GM18870 (cell line): ENCODE measurements at regions not wholly inside any gene's neighbourhood (a gene's known extent, or its start where the extent isn't known, plus 50 kb on each side); places are given as distances from the start of the nearest gene placed in this dataset.

ENCODE experiments used
- ATAC-seq: cut with Tn5 transposase; IDR thresholded peaks from one replicate; pipeline ENCODE4 v1.9.1; 2021; ENCODE audit warnings: moderate library complexity; ENCODE audit not compliant: unreplicated experiment

DNA sequence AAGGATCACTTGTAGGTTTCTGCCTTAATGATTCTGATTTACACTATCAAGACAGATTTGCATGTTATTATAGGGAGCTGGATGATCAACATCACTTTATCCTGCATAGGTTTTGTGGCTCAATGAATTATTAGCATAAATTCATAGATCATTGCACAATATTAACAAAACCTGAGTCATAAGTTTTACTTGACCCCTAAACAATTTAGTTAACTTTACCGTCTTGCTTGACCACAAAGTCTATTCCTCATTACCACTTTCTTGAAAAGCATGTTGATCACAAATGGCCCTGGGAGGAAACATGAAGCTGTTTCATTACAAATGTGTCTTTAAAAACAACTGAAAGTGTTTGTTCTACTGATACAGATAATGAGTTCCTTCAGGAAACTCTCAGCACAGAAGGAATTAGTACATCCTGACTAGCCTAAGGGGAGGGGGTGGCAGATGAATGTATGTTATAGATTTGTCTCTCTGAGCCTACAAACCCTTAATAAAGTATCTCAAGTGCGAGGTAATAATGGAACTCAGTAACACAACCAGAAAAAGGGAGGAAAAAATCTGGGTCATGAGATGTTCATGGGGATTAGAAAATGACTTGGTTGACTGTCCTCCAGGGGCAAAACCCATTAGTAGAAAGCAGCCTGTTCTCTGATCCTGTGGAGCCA, 303.4 kb downstream of the PIK3C3 start:
- ATAC-seq = no peak

DNA sequence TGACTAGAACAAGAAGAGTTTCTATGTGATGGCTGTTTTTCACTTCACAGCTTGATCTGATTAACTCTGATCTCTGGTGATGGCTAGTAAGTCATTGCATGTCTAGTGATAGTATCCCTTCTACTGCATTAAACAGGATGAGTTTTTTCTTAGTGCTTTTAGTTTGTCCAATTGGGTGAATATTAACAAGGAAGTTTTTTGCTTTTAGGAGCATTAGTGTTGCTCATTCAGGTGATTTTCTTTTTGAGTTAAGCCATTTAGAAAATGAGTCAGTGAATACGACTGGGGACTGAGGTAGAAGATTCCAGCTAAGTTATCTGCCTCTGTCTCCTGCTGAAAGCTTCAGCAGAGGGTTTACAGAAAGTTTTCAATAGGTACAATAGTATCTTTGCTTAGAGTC, 306.7 kb downstream of the PIK3C3 start:
- no peak for ATAC-seq

DNA sequence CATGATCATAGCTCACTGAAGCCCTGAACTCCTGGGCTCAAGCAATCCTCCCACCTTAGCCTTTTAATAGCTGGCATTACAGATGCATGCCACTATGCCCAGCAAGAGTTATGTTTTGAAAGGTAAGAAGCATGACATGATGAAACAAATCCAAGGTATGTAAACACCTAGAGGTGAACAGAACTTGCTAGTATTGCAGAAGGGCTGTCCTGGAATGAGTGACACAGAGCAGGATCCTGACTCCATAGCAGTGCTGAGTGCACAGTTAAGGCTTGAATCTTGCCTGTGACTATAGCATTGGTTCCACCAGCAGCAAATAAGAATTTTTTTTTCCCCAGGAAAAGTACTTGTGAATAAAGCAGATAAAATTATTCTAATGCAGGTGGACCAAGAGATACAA, 309.5 kb downstream of the PIK3C3 start:
- ATAC-seq = no peak

DNA sequence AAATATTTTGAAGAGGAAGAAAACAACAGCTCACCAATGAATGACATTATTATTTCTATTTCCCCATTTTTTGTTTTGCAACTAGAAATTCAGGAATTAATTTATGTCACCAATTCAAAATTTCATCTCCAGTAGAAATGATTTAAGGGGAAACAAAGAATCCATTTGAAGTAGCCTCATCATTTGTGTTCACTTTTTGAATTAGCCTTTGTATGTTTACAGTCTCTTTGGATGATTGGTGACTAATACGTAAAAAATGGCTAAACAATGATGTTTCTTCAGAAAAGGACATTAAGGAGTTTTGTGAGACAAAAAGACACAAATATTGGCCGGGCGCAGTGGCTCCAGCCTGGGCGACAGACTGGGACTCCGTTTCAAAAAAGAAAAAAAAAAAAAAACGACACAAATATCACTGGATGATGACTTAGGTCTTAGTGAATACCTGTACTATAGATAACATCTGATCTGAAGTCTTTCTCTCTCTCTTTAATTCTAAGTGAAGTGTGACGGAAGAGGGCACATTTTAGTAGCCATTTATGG, 313.2 kb downstream of the PIK3C3 start:
- no peak for ATAC-seq

GRCh38 chr18:42268798-42269197, 313.8 kb downstream of the PIK3C3 start:
- no peak for ATAC-seq

DNA sequence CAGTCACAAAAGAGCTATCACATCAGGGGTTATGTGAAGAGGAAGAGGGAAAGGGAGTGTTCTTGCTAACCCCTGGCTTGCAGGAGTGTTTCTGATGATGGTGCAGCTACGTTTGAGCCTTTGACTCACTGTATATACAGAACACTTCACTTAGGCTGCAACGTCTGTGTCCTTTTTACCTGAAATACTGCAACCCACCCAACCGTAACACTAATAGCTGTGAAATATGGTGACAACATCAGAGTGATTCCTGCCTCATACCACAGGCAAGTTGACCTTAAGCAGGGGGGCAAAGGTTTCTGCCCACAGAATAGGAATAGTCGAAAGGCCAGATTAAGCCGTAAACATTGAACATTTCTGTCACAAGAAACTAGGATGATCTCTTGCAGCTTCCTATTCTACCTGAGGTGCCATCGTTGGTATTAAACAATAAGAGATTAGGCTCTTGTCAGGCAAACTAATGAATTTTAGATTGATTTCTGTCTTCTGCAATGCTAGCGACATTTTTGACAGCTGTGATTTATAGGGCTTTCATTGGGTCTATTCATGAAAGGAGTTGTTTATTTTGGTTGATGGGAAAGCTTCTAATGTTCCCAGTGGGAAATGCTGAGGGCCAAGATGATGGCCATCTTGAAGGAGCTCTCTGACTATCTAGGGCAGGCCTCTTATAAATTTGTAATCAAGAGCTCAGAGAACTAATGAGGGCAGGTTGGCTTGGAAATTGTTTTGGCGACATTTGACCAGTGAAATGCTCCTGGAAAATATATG, 316.8 kb downstream of the PIK3C3 start:
- ATAC-seq = no peak

GRCh38 chr18:42274488-42275137, 319.6 kb downstream of the PIK3C3 start:
- no peak for ATAC-seq

GRCh38 chr18:42275138-42275535, 320.1 kb downstream of the PIK3C3 start:
- no peak for ATAC-seq

DNA sequence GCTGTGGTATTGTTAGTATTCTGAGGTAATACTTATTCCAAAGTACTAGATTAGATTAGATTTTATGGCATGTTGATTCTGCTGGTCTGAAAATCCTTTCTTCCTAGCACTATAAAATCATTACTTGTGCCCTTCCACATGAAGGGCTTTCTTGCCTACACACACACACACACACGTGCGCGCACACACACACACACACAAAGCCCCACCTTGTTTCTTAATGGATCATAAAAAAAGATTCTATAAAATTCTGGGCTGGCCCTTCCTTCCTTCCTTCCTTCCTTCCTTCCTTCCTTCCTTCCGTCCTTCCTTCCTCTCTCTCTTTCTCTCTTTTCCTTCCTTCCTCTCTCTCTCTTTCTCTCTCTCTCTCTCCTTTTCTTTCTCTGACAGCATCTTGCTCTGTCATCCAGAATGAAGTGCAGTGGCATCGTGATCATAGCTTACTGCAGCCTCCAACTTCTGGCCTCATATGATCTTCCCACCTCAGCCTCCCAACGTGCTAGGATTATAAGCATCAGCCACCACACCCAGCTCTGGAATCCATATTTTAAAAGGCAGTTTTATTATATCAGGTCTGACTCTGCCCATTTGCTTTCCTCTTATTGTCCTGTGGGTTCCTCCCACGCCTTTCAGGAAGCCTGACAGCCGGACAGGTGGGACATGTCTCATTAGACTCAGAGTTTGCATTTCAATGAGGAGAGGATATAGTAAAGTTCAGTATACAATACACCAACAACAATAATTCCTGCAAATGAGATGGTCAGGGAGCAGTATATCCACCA, 321.1 kb downstream of the PIK3C3 start:
- ATAC-seq = no peak

DNA sequence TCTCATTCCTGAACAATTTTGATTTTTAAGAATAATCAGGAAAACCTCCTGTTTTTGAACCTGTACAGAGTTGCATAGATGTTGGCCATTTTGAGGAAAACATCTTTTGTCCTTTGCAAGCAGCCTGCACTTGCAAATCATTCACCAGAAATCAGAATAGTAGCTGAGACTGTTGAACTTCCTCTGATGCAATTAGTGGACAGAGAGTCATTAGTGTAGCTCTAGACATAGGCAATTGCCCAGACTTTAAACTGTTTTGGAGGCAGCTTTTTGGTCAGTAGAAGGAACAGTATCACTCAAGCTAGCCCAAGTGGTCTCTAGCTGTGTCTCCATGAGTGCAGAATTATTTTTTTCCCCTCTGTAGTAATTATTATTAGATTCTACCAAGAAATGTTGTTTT, 326.1 kb downstream of the PIK3C3 start:
- ATAC-seq = no peak

GRCh38 chr18:42281851-42282250, 326.8 kb downstream of the PIK3C3 start:
- ATAC-seq = no peak

- ATAC-seq = no peak
Measured at GRCh38 chr18:42287047-42287446, 332.0 kb downstream of the PIK3C3 start.

DNA sequence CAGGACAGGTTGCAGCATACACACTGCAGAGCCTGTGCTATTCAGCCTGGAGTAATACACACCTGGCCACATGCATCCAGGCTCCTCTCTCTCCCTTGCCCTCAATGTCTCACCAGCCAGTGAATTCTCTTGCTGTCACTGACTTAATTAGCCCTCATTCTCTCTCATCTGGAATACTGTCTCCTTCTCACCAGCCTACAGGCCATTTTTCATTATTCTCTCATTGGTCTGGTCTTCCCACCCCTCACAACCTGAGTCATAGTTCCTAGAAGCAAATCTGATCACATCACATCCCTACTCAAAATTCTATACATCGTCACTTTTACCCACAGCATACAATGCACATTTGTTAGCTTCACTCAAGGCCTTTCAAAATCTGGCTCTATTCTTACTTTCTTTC, 333.1 kb downstream of the PIK3C3 start:
- ATAC-seq = no peak

- ATAC-seq = no peak
Measured at GRCh38 chr18:42289526-42289925, 334.5 kb downstream of the PIK3C3 start.

- ATAC-seq = no peak
Measured at GRCh38 chr18:42290318-42291307, 335.6 kb downstream of the PIK3C3 start.

- no peak for ATAC-seq
Measured at GRCh38 chr18:42292654-42293053, 337.6 kb downstream of the PIK3C3 start.

DNA sequence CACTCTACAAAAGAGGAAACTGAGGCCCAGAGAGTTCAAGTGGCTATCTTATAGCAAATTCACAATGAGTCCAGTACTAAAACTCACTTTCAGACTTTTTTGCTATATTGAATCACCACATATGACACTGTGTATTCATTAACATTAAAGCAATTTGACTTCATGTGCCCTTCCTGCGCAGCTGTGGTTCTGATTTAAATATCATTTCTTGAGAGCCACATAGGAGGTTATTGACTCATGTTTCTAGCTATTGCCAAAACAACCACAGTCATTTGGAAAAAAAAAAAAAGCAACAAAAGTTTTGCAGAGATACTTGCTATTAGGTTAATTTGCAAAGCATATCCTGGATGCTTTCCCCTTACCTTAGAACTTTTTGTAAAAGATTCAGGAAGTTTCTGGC, 341.2 kb downstream of the PIK3C3 start:
- no peak for ATAC-seq

DNA sequence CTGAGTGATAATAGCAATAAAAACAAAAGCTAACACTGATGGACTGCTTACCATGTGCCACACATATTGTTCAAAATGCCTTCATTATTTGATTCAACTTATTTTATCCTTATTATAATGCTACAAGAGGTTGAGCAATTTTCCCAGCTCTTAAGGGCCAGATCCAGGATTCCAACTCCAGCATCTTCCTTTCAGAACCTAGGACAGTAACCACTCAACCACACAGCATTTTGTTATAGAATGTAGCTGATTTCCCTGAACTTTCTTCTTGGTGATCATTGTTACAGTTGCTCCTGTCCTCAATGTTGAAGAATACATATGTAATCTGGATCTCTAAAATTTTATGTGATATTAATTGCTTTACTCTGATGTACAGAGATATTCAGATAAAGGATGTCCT, 341.7 kb downstream of the PIK3C3 start:
- ATAC-seq = no peak

DNA sequence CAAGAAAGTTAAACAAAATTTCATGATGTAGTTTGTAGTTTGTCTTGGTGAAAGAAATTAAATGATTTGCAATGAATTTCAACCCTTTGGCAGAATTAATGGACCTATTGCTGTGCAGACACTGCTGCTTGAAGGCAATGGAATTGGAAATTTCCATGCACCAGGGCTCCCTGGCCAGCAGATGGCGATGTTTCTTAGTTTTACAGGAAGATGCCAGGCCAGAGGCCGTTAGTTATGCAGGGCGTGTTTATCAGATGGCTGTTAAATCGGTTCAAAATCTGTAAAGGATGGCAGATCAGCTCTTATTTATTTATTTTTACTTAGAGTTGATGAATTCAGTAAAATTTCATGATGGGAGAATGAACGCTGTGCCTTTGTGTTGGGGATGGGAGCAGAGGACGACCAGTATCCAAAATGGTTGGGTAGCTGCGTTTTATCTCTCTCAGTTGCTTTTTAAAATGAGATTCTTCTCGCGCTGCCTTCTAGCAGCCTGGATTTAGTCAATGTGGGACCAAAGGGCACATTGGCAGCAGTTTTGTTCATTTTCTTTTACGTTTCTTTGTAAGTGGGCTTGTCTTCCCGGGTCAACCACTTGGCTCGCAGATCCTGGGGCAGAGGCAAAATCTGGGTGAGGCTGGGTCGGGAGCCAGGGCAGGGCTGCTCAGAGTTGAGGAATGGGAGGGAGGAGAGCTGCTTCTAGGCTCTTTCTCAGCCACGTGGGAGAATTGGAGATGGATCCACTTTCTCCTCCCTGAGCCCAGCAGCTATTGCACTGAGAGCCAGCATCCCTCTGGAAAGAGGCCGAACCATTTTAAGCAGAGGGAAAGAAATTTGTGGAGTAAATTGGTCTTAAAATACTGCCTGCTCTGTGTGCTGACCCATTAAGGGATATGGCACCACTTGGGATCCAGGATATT, 344.0 kb downstream of the PIK3C3 start:
- peak; percentile 97 for ATAC-seq
